GM13976 (cell line): ENCODE measurements at regions not wholly inside any gene's neighbourhood (a gene's known extent, or its start where the extent isn't known, plus 50 kb on each side); places are given as distances from the start of the nearest gene placed in this dataset.

Source experiments
- DNase-seq: peaks from one replicate; pipeline ENCODE4 v3.0.0; 2012; ENCODE audit warnings: low spot score
- in situ Hi-C: fragments of 300-500 bp; cut with MboI; formaldehyde crosslinking; loops from one replicate; pipeline ENCODE4 v1.12.0; 2022; ENCODE audit warnings: low sequenced_read_pairs, mixed read lengths, inconsistent platforms; ENCODE audit not compliant: unreplicated experiment
- TF ChIP-seq, protein P1 (sequence below): IDR thresholded peaks from 2 replicates; pipeline ENCODE4 v1.5.1; 2012; ENCODE audit warnings: borderline replicate concordance, mild to moderate bottlenecking; ENCODE audit not compliant: insufficient read depth; ENCODE audit errors: extremely low read depth, missing control alignments, control extremely low read depth

DNA sequence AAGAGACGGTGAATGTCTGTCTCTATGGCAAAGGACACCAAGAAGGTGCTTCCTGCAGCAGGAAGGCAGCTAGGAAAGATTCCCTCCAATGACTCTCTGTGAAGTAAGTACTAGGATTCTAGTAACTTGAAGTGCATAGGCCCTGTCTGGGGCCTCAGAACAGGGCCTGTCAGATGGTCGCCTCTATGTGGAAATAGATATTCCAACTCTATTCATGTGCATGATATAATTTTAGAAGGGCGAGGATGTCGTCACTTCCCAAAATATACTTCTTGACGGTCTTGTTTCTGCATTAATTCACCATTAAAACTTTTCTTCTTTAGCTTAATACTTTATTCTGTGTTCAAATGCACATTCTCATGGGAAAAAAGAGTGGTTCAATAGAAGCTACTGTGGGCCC is 167.0 kb downstream of the TLE3 start:
- in situ Hi-C loops, result no loop called here
- TF ChIP-seq, protein P1, sequence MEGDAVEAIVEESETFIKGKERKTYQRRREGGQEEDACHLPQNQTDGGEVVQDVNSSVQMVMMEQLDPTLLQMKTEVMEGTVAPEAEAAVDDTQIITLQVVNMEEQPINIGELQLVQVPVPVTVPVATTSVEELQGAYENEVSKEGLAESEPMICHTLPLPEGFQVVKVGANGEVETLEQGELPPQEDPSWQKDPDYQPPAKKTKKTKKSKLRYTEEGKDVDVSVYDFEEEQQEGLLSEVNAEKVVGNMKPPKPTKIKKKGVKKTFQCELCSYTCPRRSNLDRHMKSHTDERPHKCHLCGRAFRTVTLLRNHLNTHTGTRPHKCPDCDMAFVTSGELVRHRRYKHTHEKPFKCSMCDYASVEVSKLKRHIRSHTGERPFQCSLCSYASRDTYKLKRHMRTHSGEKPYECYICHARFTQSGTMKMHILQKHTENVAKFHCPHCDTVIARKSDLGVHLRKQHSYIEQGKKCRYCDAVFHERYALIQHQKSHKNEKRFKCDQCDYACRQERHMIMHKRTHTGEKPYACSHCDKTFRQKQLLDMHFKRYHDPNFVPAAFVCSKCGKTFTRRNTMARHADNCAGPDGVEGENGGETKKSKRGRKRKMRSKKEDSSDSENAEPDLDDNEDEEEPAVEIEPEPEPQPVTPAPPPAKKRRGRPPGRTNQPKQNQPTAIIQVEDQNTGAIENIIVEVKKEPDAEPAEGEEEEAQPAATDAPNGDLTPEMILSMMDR, result no peak
- no peak for DNase-seq

DNA sequence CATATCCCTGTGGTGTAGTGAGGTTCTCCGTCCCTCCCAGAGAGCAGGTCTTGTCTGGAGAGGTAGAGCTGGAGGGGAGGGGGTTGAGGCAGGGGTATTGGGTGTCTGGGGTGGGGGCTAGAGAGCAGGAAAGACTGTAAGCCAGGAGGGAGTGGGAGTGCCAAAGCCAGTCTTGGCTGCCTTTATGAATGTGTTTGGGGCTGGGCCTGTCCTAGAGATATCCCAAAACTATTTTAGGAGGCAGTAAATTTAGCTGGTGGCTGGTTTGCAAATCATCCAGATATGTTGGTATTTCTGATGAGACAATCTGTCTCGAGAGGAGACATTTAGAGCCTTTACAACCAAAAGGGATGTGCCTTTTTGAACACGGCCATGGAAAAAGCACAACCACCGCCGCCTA is 166.6 kb downstream of the TLE3 start:
- TF ChIP-seq, protein P1, result no peak
- no peak for DNase-seq
- in situ Hi-C loops, result no loop called here

- TF ChIP-seq, protein P1, result no peak
- in situ Hi-C loops, result no loop called here
- no peak for DNase-seq
These were observed 163.1 kb downstream of the TLE3 start for GRCh38 chr15:69934607-69935006.

DNA sequence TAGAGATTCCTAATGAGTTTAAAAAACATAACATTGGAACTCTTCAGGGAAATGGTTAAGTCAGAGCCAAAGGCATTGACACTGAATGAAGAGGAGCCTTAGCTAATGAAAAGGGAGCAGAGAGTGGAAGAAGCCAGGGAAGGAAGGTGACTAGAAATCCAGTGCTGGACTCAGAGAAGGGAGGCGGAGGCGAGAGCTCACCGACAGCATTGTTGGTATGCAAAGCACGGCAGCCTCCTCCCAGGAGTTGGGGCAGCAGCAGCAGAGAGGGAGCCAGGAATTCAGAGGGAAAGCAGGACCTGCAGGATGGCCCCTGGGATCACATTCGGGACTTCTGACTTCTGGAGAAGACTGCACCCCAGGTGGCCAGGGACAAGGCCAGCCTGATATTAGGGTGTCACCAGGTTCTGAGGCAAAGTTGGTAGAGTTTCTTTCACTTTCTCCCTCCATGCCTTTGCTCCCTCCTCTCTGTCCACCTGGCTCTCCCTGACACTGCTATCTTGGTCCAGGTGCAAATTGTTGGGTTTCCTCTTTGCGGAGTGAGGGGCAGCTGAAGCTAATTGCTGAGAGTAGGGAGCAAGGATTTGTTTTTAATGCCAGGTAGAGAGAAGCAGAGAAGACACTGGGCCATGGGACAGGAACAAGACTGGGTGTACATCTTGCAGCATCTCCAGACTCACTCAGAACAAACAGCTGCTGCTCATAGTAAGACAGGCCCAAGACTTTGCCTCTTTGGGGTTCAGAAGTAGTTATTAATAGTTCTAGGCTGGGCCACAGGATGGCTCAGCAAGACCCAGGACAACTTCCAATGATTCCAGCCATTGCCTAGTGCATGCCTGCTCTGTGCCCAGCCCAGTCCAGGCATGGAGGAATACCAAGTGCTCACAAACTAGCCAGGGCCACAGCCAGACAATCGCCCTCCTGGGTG is 157.9 kb downstream of the TLE3 start:
- DNase-seq, result no peak
- TF ChIP-seq, protein P1, result no peak
- in situ Hi-C loops, result no loop called here

GRCh38 chr15:69940441-69941300 is 157.0 kb downstream of the TLE3 start:
- no peak for DNase-seq
- in situ Hi-C loops, result no loop called here
- TF ChIP-seq, protein P1, result no peak

DNA sequence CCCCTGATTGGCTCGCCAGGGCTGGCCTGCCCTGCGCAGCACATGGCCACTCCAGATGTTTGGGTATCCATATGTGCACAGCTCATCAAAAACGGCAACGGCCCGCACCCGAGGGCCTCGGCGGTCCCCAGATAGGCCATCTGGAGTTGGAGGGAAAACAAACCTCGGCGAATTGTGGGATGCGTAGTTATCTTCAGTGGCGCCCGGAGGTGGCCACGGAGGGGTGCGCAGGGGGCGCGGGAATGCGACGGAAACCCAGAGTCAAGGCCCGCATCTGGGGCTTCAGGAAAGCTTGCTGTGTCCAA is 156.5 kb downstream of the TLE3 start:
- DNase-seq, result no peak
- TF ChIP-seq, protein P1, result no peak
- in situ Hi-C loops, result no loop called here
